Psoas muscle (tissue), 7 donors: ENCODE measurements at regions not wholly inside any gene's neighbourhood (a gene's known extent, or its start where the extent isn't known, plus 50 kb on each side); places are given as distances from the start of the nearest gene placed in this dataset.

ENCODE experiments used
- ATAC-seq, 4 donors: fragments of 200-7000 bp; cut with Tn5 transposase; one replicate each; pipeline ENCODE4 v1.9.1; 2020; ENCODE audit warnings: moderate library complexity in 3 of 4, mild to moderate bottlenecking in 2 of 4
- DNase-seq, 2 donors: peaks; one replicate each; pipeline ENCODE4 v3.0.0-alpha.2; 2020
- H3K27ac ChIP-seq: fragments of 200-600 bp; one replicate; pipeline ENCODE4 v1.8.0; 2022
- H3K27me3 ChIP-seq, 3 donors: fragments of 200-600 bp in 1 of 3; one replicate each; pipeline versions ENCODE4 v1.6.1 to v1.8.0; 2013 to 2022; ENCODE audit warnings: low read length in 2 of 3, mild to moderate bottlenecking in 2 of 3, moderate library complexity in 1 of 3; ENCODE audit not compliant: insufficient read depth in 3 of 3
- H3K36me3 ChIP-seq, 2 donors: fragments of 200-600 bp in 1 of 2; one replicate each; pipeline versions ENCODE4 v1.6.1 to v1.8.0; 2013 to 2022; ENCODE audit warnings: low read depth in 1 of 2, mild to moderate bottlenecking in 1 of 2, moderate library complexity in 1 of 2; ENCODE audit not compliant: insufficient read depth in 1 of 2
- H3K4me1 ChIP-seq: fragments of 200-600 bp; one replicate; pipeline ENCODE4 v1.8.0; 2022
- H3K4me3 ChIP-seq: fragments of 200-600 bp; one replicate; pipeline ENCODE4 v1.8.0; 2022; ENCODE audit warnings: mild to moderate bottlenecking
- H3K9me3 ChIP-seq: fragments of 200-600 bp; one replicate; pipeline ENCODE4 v1.8.0; 2022
- WGBS, 3 donors: extraction: QIAGEN DNeasy Blood & Tissue Kit; methylation state at CpG; one replicate each; pipeline versions ENCODE4 v1.1.6 to v1.1.7; 2013; 5-methylcytosine and 5-hydroxymethylcytosine counted together
- intact Hi-C, 2 donors: fragments of 100-400 bp; cut with DNase I; formaldehyde crosslinking; loops; one replicate each; pipeline versions ENCODE4 v1.11.0 to v1.14.2; 2022
- TF ChIP-seq, protein P1 (sequence below): fragments of 200-600 bp; IDR thresholded peaks from one replicate; pipeline ENCODE4 v1.8.0; 2022; ENCODE audit warnings: antibody characterized with exemption
- donor health status: healthy with polysubstance abuse.
- donor health status: DM: no; HTN: no; CAD: no; lungs with moderate emphysema.
- donor health status: Bipolar disorder and iron deficiency.
- donor health status: healthy.
- donor health status: DM: yes; HTN: yes; CAD: no.
- donor health status: DM: no; HTN: no; CAD: no.
- donor health status: DM: yes; HTN: yes; CAD: no.

DNA sequence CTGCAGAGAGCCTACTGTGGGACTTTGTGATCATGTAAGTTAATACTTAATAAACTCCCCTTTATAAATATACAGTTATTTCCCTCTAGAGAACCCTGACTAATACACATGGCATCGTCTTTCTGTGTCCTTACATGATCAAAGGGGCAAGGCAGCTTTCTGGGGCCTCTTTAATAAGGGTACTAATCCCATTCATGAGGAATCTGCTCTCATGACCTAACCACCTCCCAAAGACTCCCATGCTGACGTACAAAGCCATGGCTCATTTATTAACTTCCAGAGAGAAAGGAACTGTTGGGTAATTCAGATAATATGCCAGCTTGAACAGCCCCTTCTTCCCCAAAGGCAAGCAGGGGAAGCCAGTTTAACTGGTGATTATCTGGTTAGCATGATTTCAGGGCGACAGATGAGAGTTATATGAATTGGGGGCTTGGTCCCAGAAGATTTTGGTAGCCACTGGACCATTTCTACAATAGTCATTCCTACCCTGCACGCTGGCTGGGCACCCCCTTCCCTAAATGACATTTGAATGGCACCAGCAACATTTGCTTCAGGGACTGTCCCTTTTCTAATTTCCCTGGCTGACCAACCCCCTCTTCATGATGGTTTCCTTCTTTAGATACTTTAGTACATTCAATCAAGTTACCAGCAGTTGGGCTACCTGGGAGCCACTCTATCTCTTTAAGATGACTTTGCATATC lies 83.6 kb upstream of the C3orf80 start:
- no peaks in the 10 kb centered on the region for H3K4me1 ChIP-seq
- H3K27ac ChIP-seq = no peak overlapping the region
- no peak overlapping the region for H3K4me3 ChIP-seq
- TF ChIP-seq, protein P1, sequence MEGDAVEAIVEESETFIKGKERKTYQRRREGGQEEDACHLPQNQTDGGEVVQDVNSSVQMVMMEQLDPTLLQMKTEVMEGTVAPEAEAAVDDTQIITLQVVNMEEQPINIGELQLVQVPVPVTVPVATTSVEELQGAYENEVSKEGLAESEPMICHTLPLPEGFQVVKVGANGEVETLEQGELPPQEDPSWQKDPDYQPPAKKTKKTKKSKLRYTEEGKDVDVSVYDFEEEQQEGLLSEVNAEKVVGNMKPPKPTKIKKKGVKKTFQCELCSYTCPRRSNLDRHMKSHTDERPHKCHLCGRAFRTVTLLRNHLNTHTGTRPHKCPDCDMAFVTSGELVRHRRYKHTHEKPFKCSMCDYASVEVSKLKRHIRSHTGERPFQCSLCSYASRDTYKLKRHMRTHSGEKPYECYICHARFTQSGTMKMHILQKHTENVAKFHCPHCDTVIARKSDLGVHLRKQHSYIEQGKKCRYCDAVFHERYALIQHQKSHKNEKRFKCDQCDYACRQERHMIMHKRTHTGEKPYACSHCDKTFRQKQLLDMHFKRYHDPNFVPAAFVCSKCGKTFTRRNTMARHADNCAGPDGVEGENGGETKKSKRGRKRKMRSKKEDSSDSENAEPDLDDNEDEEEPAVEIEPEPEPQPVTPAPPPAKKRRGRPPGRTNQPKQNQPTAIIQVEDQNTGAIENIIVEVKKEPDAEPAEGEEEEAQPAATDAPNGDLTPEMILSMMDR = no peak
- intact Hi-C loops = no loop called here
- H3K36me3 ChIP-seq = no peaks in the 10 kb centered on the region
- WGBS, 3 donors = 56 to 58% (median 57%) methylated on average over 4 of the region's 4 CpGs
- H3K27me3 ChIP-seq = peaks cover 0 to 4% (median 0%) of the 10 kb centered on the region in 3 donors
- ATAC-seq (no peak), DNase-seq (no peak)
- H3K9me3 ChIP-seq = no peaks in the 10 kb centered on the region

DNA sequence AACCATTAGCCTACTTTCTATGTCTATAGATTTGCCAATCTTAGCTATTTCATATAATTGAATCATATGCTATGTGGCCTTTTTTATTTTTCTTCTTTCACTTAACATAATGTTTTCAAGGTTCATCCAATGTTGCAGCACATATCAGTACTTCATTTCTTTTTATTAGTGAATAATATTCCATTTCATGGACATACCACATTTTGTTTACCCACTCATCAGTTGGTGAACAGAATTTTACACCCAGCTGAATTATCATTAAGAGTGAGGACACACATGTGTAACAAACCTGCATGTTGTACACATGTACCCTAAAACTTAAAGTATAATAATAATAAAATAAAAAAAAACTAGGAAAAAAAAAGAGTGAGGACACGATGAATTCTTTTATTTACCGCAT lies 81.7 kb upstream of the C3orf80 start:
- H3K27me3 ChIP-seq = peaks cover 0 to 4% (median 0%) of the 10 kb centered on the region in 3 donors
- DNase-seq = no peak
- H3K36me3 ChIP-seq = no peaks in the 10 kb centered on the region
- intact Hi-C loops = no loop called here
- H3K27ac ChIP-seq = no peak overlapping the region
- H3K9me3 ChIP-seq = no peaks in the 10 kb centered on the region
- WGBS, 3 donors = 96 to 100% (median 98%) methylated on average over 2 of the region's 2 CpGs
- H3K4me1 ChIP-seq = no peaks in the 10 kb centered on the region
- no peak overlapping the region for H3K4me3 ChIP-seq
- TF ChIP-seq, protein P1 = no peak
- no peak for ATAC-seq

DNA sequence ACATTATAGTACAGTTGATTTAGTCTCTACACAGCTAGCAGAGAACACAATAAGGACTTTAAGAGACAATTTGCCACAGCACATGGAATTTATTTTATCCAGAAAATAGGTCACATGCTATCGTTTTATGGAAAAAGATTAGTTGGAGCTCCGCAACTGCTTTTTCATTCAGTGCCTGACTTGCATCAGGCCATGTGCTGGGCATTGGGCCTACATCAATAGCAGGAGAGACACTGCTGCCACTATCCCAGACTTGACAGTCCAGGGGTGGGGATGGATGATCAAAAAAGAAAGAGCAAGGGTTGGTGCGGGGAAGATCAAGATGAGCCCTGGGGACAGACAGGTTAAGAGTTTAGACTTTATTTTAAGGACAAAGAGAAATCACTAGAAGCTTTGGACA lies 75.2 kb upstream of the C3orf80 start:
- Histone ChIP-seq H3K27me3 (no peaks in the 10 kb centered on the region), H3K36me3 (no peaks in the 10 kb centered on the region), H3K4me1 (no peaks in the 10 kb centered on the region), H3K4me3 (no peak overlapping the region), H3K27ac (no peak overlapping the region), H3K9me3 (no peaks in the 10 kb centered on the region)
- intact Hi-C loops = loop anchor here in 1 of 2 donors (1.0 kb wide), 1 partner anchor 197 kb away; no protein-coding TSS in a partner anchor
- no peak for DNase-seq
- 73 to 81% (median 79%) methylated on average over 3 of the region's 3 CpGs for WGBS, 3 donors
- ATAC-seq = no peak
- TF ChIP-seq, protein P1 = no peak

DNA sequence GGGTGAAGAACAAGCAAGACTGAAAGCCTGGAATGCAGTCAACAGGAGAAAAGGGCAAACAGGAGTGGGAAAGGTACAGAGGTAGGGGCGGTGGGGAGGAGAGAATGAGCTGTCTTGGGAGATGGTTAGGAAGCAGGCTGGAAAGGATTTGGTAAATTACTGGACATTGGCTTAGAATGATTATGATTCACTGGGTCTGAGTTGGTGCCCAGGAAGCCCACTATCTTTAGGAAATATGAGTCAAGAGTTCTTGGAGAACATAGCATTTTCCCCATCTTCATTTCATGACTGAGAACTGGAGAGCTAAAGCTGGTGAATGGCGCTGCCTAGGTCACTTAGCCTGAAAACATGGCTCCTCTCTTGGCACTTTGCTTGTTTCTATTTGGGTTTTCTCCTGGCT lies 74.7 kb upstream of the C3orf80 start:
- Histone ChIP-seq H3K4me1 (no peaks in the 10 kb centered on the region), H3K36me3 (no peaks in the 10 kb centered on the region), H3K4me3 (no peak overlapping the region), H3K27me3 (no peaks in the 10 kb centered on the region), H3K9me3 (no peaks in the 10 kb centered on the region), H3K27ac (no peak overlapping the region)
- WGBS, 3 donors = 60 to 96% (median 88%) methylated on average over 2 of the region's 2 CpGs
- intact Hi-C loops = loop anchor here in 1 of 2 donors (1.0 kb wide), 1 partner anchor 197 kb away; no protein-coding TSS in a partner anchor
- TF ChIP-seq, protein P1 = no peak
- no peak for DNase-seq
- ATAC-seq = no peak

DNA sequence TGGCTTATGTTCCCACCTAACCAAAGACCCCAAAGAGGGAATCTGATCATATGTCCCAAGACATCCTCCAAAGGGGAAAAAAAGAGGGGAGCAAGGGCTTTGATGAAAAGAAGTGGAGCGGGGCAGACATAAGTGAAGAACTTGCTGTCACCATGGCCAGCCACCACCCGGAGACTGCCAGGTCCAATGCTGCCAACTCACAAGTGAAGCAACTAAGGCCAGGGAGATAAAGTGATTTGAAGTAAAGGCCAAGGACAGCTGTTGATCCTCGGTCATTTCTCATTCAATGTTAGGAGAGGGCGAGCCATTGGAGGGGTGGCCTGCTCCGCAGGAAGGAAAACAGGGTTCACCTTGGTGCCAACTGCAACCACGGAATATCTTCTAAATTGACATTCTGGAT lies 72.6 kb upstream of the C3orf80 start:
- Histone ChIP-seq H3K4me3 (no peak overlapping the region), H3K36me3 (no peaks in the 10 kb centered on the region), H3K27me3 (no peaks in the 10 kb centered on the region), H3K4me1 (no peaks in the 10 kb centered on the region), H3K9me3 (no peaks in the 10 kb centered on the region), H3K27ac (no peak overlapping the region)
- TF ChIP-seq, protein P1 = no peak
- intact Hi-C loops = no loop called here
- WGBS, 3 donors = 81 to 87% (median 82%) methylated on average over 6 of the region's 6 CpGs
- ATAC-seq = no peak
- DNase-seq = no peak
